NCI-H1092 (cell line): ENCODE measurements at regions not wholly inside any gene's neighbourhood (a gene's known extent, or its start where the extent isn't known, plus 50 kb on each side); places are given as distances from the start of the nearest gene placed in this dataset.

Experiments used
- DNase-seq: peaks from one replicate; lab custom pipeline; 2025; lab: John Stamatoyannopoulos, UW

DNA sequence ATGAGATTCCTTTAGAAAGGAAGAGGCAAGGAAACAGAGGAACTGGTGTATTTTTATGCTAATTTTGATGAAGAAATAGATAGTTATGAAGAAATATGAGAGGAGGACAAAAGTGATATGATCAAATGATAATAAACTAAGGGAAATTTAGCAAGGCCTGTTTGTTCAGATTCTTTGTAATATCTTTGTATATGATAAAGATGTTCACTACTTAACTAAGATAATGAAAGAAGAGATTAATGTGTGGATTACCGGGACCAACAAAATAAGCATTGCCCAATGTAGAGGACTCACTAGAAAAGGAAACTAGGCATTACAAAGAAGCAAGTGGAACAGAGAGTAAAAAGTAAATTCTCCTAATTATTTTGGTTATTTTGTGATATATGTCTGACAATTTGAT is 99.0 kb upstream of the FIGN start:
- no peak for DNase-seq

DNA sequence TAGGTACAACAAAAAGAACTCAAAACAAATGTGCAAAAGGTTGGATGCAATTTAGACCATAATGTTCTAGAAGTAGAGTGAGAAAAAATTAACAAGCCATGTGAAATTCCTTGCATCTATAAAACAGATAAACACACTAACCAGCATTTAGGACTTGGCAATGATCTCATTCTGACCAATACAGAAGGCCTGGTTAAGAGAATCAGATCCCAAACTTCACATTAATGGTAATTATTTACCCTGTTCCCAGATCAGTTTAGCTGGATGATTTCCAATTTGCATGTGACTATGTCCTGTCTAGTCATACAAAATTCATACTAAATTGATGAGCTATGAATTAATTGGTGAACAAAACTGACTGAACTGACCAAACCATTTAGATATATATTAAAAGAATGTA is 98.4 kb upstream of the FIGN start:
- DNase-seq, result no peak

DNA sequence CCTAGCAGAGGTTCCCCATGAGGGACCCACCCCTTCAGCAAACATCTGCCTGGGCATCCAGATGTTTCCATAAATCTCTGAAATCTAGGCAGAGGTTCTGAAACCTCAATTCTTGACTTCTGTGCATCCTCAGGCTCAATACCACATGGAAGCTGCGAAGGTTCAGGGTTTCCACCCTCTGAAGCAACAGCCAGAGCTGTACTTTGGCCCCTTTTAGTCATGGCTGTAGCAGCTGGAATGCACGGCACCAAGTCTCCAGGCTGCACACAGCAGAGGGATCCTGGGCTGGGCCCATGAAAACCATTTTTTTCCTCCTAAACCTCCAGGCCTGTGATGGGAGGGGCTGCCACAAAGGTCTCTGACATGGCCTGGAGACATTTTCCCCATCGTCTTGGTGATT is 93.0 kb upstream of the FIGN start:
- no peak for DNase-seq

DNA sequence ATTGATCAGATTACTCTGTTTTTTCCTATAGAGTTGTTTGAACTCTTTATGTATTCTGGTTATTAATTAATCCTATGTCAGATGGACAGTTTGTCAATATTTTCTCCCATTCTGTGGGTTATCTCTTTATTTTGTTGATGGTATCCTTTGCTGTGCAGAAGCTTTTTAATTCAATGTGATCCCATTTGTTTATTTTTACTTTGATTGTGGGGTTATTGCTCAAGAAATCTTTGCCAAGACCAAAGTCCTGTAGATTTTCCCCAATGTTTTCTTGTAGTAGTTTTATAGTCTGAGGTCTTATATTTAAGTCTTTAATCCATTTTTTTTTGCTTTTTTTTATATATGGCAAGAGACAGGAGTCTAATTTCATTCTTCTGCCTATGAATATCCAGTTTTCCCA is 86.2 kb upstream of the FIGN start:
- DNase-seq, result no peak

DNA sequence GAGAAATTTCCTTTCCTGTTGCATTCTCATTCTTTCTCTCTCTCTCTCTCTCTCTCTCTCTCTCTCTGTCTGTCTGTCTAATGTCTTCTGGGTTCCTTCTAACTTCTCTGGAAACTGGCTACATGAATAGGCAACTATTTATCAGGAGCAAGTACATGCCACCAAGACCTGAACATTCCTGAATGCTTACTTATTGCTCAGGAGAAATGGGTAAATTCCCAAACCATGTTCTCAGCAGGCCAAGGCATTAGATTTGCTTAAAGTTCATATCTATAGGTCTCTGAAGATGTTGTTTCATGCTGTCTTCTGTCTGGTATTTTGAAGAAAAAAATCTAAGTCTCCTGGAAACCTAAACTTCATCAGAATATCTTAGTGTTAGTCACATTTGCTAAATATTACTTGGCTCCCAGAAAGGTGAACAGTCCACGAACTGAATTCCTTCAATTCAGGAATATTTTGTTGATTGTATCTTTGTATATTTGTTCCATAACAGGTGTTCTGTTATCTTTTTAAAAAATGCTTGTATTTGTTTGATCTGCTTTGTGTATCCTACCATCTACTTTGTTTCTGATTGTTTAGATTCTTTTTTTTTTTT is 77.2 kb upstream of the FIGN start:
- no peak for DNase-seq

DNA sequence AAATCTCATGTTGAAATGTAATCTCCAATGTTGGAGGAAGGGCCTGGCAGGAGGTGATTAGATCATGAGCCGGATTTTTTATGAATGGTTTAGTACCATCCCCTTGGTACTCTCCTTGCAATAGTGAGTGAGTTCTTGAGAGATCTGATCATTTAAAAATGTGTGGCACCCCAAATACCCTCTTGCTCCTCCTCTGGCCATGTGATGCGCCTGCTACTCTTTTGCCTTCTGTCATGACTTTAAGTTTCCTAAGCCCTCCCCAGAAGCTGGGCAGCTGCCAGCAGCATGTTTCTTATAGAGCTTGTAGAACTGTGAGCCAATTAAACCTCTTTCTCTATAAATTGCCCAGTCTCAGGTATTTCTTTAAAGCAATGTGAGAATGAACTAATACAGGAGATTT is 72.6 kb upstream of the FIGN start:
- DNase-seq, result no peak

DNA sequence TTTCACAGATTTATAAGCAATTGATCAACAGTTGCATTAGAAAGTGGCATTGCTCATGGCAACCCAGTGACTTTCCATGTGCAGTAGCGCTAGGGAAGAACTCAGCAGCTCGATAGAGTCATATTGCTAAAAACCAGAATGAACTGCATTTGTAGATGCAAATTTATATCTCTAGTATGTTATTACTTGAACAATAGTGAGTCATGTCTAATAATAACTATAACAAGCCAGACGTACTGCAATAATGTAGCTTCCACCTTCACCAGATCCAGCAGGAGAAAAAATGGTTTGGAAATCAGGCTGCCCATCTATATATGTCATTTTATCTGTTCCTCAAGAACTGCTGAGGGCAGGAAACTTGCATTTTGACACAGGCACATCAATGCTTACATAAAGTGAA is 66.5 kb upstream of the FIGN start:
- DNase-seq, result no peak

DNA sequence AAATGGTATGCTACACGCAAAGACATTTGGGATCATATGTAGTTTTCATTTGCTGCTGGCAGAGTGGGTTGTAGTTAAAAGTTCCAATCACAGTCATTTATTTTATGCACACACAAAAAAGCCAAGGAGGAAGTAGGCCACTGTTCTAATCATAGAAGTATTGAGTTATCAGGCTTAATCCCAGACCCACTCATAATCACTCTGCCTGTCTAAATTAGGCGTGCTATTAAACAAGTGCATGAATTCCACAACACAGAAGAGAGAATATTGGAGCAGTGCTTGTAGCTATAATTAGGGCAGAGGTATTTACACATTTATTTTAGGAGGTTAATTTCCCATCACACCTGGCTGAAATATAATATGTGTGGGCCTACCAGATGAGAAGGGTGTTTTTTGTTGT is 65.7 kb upstream of the FIGN start:
- no peak for DNase-seq

DNA sequence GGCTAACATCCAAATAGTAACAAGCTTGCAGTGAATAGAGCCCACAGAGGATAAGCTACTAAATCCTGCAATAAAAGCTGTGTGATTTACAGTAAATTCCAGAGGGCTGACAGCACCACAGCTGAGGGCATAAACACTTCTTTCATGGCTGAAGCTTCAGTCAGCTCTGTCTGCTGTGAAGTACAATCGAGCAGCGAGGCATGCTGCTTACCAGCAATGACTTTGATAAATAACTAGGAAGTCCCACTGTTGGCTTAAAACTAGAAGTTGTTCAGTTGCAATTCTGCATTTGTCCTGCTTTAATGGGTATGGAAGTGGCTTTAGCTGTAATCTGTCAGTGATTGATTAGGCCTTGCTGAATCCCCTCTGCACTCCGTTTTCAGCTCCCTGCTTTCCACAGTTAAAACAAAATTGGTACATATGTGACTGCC is 65.2 kb upstream of the FIGN start:
- DNase-seq, result no peak

DNA sequence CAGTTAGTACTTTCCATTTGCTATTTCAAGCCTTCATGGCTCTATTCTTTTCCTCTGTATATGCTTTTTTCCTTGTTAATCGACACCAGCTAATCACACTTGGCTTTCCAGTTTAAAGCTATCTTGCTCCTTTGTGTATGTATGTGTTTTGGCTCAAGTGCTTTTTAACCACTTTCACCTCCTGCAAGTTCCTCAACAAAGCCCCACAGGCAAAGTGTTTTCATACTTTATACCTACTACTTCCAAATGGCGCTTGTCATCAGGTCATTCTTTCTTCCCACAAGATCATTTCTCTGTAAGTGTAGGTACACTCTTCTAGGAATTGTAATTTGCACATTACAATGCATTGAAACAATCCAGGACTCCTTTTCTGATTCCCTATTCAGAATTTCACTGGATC is 64.0 kb upstream of the FIGN start:
- DNase-seq, result no peak

DNA sequence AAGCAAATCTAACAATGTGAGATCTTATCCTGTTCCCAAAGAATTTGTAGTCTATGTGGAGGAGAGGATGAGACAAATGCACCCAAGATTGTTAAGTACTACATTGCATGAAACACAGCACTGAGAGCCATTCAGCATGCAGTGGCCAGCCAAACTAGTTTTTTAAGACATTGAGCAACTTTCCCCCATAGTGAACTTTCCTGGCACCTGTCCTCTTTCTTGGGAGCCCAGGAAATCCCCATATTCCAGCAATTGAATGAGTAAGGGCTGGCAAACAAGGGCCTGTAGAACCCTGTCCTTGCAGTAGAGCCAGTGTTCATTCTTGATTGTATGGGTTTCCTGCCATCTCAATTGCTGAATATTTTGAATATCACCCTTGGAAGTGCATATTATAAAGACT is 58.8 kb upstream of the FIGN start:
- no peak for DNase-seq
